HG02763 (cell line): ENCODE measurements at regions not wholly inside any gene's neighbourhood (a gene's known extent, or its start where the extent isn't known, plus 50 kb on each side); places are given as distances from the start of the nearest gene placed in this dataset.
"Not testable (repeated sequence)": the region's sequence is repeated elsewhere in the genome, so short reads cannot be mapped to it uniquely, and the experiment has no call there.

Experiments
- ATAC-seq: cut with Tn5 transposase; IDR thresholded peaks from one replicate; pipeline ENCODE4 v1.9.1; 2021; ENCODE audit warnings: mild to moderate bottlenecking, moderate library complexity; ENCODE audit not compliant: unreplicated experiment

GRCh38 chr2:66177128-66177796 is 257.7 kb upstream of the MEIS1 start:
- ATAC-seq: not testable (repeated sequence)

GRCh38 chr2:66174491-66174890 is 260.4 kb upstream of the MEIS1 start:
- no peak for ATAC-seq

- no peak for ATAC-seq
Observed at GRCh38 chr2:66173645-66174044, 261.3 kb upstream of the MEIS1 start.

- no peak for ATAC-seq
Observed at GRCh38 chr2:66171530-66171929, 263.4 kb upstream of the MEIS1 start.

GRCh38 chr2:66170744-66171330 is 264.1 kb upstream of the MEIS1 start:
- no peak for ATAC-seq

GRCh38 chr2:66169076-66169475 is 265.8 kb upstream of the MEIS1 start:
- ATAC-seq: no peak

- no peak for ATAC-seq
Observed at GRCh38 chr2:66164470-66164869, 270.5 kb upstream of the MEIS1 start.

GRCh38 chr2:66156171-66156570 is 278.8 kb upstream of the MEIS1 start:
- ATAC-seq: no peak

- ATAC-seq: no peak
Observed at GRCh38 chr2:66153941-66154340, 281.0 kb upstream of the MEIS1 start.

GRCh38 chr2:66145490-66145889 is 289.4 kb upstream of the MEIS1 start:
- ATAC-seq: no peak

GRCh38 chr2:66144324-66144723 is 290.6 kb upstream of the MEIS1 start:
- not testable (repeated sequence) for ATAC-seq

GRCh38 chr2:66137606-66138130 is 297.3 kb upstream of the MEIS1 start:
- ATAC-seq: no peak

- no peak for ATAC-seq
Observed at GRCh38 chr2:66134138-66134701, 300.7 kb upstream of the MEIS1 start.

- ATAC-seq: no peak
Observed at GRCh38 chr2:66127656-66128055, 307.3 kb upstream of the MEIS1 start.

- no peak for ATAC-seq
Observed at GRCh38 chr2:66127061-66127460, 307.9 kb upstream of the MEIS1 start.

GRCh38 chr2:66125951-66126350 is 309.0 kb upstream of the MEIS1 start:
- ATAC-seq: no peak

GRCh38 chr2:66122516-66122915 is 312.4 kb upstream of the MEIS1 start:
- no peak for ATAC-seq

- no peak for ATAC-seq
Observed at GRCh38 chr2:66121946-66122345, 313.0 kb upstream of the MEIS1 start.

- no peak for ATAC-seq
Observed at GRCh38 chr2:66113988-66114625, 320.8 kb upstream of the MEIS1 start.

- no peak for ATAC-seq
Observed at GRCh38 chr2:66111706-66112105, 323.2 kb upstream of the MEIS1 start.

- ATAC-seq: no peak
Observed at GRCh38 chr2:66110608-66111007, 324.3 kb upstream of the MEIS1 start.

GRCh38 chr2:66110086-66110485 is 324.8 kb upstream of the MEIS1 start:
- ATAC-seq: no peak
